DMS114 treated with DMSO at 0.1 percent for 48 hours (cell line): ENCODE measurements at regions not wholly inside any gene's neighbourhood (a gene's known extent, or its start where the extent isn't known, plus 50 kb on each side); places are given as distances from the start of the nearest gene placed in this dataset.
"Not testable (repeated sequence)": the region's sequence is repeated elsewhere in the genome, so short reads cannot be mapped to it uniquely, and the experiment has no call there.

Experiments used
- DNase-seq: peaks from one replicate; lab custom pipeline; 2025; ENCODE audit not compliant: unreplicated experiment; lab: John Stamatoyannopoulos, UW

- DNase-seq, result no peak
Measured at GRCh38 chr7:20519645-20520044, 95.8 kb upstream of the ABCB5 start.

- DNase-seq, result no peak
Measured at GRCh38 chr7:20520530-20520929, 94.9 kb upstream of the ABCB5 start.

- no peak for DNase-seq
Measured at GRCh38 chr7:20521243-20521642, 94.2 kb upstream of the ABCB5 start.

- DNase-seq, result no peak
Measured at GRCh38 chr7:20529260-20529659, 86.2 kb upstream of the ABCB5 start.

GRCh38 chr7:20532890-20533289 lies 82.6 kb upstream of the ABCB5 start:
- no peak for DNase-seq

GRCh38 chr7:20534543-20534942 lies 80.9 kb upstream of the ABCB5 start:
- no peak for DNase-seq

- DNase-seq, result no peak
Measured at GRCh38 chr7:20535541-20535940, 79.9 kb upstream of the ABCB5 start.

- no peak for DNase-seq
Measured at GRCh38 chr7:20539201-20539600, 76.3 kb upstream of the ABCB5 start.

GRCh38 chr7:20541608-20542349 lies 73.7 kb upstream of the ABCB5 start:
- DNase-seq, result no peak

GRCh38 chr7:20542594-20542993 lies 72.9 kb upstream of the ABCB5 start:
- no peak for DNase-seq

- no peak for DNase-seq
Measured at GRCh38 chr7:20543500-20543899, 72.0 kb upstream of the ABCB5 start.

GRCh38 chr7:20545016-20545415 lies 70.5 kb upstream of the ABCB5 start:
- DNase-seq, result no peak

- not testable (repeated sequence) for DNase-seq
Measured at GRCh38 chr7:20546958-20547357, 68.5 kb upstream of the ABCB5 start.

GRCh38 chr7:20554072-20554471 lies 61.4 kb upstream of the ABCB5 start:
- no peak for DNase-seq

GRCh38 chr7:20556091-20556490 lies 59.4 kb upstream of the ABCB5 start:
- DNase-seq, result no peak

- no peak for DNase-seq
Measured at GRCh38 chr7:20557116-20557515, 58.4 kb upstream of the ABCB5 start.

GRCh38 chr7:20558963-20559716 lies 56.3 kb upstream of the ABCB5 start:
- no peak for DNase-seq

- DNase-seq, result no peak
Measured at GRCh38 chr7:20559883-20560282, 55.6 kb upstream of the ABCB5 start.

GRCh38 chr7:20560325-20561180 lies 54.9 kb upstream of the ABCB5 start:
- peak; percentile 30 for DNase-seq

GRCh38 chr7:20561466-20561865 lies 54.0 kb upstream of the ABCB5 start:
- no peak for DNase-seq

GRCh38 chr7:20561908-20562307 lies 53.6 kb upstream of the ABCB5 start:
- no peak for DNase-seq

- no peak for DNase-seq
Measured at GRCh38 chr7:20562461-20562860, 53.0 kb upstream of the ABCB5 start.
